GM18909 (cell line): ENCODE measurements at regions not wholly inside any gene's neighbourhood (a gene's known extent, or its start where the extent isn't known, plus 50 kb on each side); places are given as distances from the start of the nearest gene placed in this dataset.

Source experiments
- ATAC-seq: cut with Tn5 transposase; IDR thresholded peaks from one replicate; pipeline ENCODE4 v1.9.1; 2021; ENCODE audit warnings: mild to moderate bottlenecking; ENCODE audit not compliant: unreplicated experiment, poor library complexity

DNA sequence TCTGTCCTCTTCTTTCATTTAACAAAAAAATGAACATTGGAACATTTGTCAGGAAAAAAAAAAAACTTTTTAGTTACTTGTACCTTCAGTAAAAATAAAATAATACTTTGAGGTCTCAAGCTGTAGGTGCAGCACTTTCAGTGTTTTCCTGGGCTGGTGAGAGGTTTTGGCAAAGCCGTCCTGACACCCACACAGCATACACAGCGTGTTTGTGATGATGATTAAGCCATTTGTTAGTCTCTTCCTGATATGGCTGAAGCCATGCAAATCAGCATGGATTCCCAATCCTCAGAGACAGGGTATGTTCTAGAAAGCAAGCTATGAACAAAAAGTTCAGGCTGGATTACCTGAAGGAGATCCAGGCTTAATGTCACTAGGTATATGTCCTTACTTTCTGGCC is 236.8 kb downstream of the ZNF516 start:
- ATAC-seq, result no peak

DNA sequence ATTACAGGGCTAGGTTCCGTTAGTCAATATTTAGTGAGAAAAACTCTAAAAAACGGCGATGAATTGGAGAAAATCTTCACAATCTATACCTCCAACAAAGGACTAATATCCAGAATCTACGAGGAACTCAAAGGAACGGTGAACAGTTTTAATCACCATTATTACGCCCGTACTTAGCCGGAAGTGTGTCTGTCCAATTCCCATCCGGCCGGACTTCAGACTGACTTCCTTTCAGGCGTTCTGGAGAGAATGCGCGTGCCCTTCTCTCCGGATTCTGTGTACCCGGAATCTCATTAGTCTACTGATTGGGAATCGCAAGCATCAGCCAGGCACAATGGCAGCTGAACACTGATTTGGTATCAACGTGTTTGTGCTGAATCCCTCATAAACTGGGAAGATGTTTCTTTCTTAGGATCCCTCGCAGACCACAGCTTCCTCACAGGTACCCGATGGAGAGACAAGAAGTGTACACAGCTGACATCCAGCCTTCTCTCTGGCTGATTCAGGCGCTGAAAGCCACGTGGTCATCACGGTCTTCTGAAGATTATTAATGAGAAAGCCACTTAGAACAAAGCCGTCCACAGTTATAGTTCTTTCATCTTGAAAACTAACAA is 239.9 kb downstream of the ZNF516 start:
- peak; percentile 54 for ATAC-seq

- ATAC-seq, result no peak
Observed at GRCh38 chr18:76252880-76253279, 242.2 kb downstream of the ZNF516 start.

DNA sequence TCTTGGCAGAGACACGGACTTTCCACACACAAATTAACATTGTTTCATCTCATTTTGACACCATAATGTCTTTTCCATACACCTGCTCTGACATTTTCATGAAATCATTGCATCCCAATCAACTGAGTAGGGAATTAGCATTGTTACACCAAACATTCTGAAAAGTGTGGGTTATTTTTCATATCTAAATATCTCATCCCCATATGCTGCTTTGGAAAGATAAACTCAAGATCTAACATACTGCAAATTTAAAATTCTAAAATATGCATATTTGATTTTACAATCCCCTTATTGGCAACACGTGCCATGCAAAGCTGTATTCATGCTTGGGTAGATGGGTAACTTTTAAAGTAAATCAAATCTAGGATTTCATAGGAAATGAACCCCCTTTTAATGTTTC is 242.9 kb downstream of the ZNF516 start:
- no peak for ATAC-seq

DNA sequence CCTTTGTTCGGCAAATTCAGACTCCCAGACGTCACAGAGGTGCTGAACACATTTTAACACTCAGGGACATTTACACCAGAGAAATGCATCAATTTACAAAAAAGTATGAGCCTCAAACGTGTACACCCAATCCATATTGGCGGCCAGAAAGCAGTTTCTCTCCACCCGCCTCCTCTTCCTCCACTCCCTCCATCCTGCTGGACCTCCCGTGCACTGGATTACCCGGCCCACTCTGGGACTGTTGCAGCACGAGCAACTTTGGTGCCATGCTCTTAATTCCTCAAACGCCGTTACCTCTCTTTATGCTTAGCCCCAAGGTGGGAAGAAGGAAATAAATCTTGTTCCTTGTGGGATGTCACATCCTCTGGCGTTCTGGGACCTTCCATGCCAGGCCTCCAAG is 243.4 kb downstream of the ZNF516 start:
- ATAC-seq, result no peak

GRCh38 chr18:76246590-76246989 is 248.5 kb downstream of the ZNF516 start:
- no peak for ATAC-seq

- no peak for ATAC-seq
Observed at GRCh38 chr18:76234676-76235060, 260.4 kb downstream of the ZNF516 start.

GRCh38 chr18:76233876-76234675 is 261.0 kb downstream of the ZNF516 start:
- no peak for ATAC-seq

DNA sequence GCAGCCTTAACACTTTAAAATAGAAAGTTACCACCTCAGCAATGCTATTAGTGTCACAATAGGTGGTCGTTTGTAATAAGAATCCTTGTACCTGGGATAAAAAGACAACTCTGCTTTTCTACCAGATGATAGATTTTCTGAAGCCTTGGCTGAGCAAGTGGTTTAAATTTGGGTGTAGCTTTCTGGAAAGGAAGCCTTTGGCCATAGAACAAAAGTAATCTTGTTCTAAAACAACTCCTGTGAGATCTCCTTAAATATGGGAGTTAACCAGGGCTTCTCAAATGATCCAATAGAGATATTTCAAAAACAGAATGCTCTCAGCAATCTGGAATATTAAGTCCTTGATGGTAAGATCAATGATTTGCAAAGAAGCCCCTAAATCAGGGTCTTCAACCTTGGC is 261.6 kb downstream of the ZNF516 start:
- ATAC-seq, result no peak

DNA sequence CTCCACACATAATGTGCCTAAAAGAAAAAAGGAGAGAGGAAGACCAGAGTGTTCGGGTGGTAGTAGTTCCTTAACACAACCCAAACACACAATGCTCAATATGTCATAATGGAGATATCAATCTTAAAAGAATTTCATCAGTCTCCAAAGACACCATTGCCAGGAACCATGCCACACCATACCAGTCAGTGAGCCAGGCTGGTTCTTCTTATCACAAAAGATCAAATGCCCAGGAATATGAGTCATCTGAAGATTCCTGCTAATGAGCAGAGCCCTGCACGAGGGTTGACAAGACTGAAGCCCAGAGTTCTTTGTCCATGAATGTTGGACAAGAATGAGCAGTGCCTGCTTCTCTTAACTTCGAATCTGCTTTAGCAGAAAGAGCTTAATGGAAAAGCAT is 262.3 kb downstream of the ZNF516 start:
- no peak for ATAC-seq

- ATAC-seq, result no peak
Observed at GRCh38 chr18:76232010-76232409, 263.0 kb downstream of the ZNF516 start.

DNA sequence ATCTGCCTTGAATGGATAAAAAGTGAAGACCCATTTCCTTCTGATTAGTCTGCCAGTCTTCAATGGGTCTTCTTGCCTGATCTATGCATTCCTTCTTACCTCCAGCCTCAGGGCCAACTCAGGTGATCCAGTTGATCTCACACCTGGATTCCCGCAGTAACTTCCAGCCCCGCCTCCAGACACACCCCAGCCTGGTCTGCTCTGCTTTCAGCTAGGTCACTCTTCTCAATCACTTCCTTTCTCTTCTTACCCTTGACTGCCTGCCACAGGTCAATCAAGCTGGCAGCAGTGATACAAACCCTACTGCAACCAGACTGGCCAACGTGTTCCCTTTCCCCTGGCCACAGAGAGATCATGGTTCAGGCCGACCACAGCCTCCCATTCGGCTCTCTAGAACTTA is 263.6 kb downstream of the ZNF516 start:
- ATAC-seq, result no peak

GRCh38 chr18:76230791-76231190 is 264.3 kb downstream of the ZNF516 start:
- no peak for ATAC-seq

DNA sequence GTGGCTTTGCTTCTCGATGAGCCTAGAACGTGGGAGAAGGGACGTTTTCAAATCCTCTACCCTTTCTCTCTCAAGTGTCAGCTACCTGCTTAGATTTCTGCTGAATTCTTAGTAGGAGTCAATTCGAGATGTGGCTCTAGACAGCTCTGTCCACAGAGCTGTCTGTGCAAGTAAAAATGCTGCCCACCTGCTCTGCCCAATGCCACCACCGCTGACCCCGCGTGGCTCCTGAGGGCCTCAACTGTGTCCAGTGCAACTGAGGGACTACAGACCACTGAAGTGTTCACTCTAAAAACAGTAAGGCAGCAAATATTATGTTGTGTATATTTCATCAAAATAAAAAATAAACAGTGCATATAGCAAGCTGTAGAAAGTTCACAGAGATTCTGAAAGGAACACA is 266.3 kb downstream of the ZNF516 start:
- ATAC-seq, result no peak

DNA sequence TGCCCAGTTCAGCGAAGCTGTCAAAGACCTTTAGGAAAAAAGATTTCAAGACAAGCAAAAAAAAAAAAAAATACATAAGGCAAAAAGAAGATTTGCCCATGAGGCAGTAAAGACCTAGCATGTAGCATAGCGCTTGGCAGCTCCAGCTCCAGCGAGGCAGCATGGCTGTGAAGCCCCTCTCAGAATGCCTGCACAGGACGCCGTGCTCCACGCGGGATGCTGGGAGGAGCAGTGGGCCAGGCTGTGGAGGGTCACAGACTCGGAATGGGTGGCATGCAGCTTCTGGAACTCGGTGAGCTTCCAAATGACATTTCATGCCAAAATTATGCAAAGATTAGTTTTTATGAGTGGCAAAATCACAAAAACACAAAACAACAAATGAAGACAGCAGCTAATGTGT is 267.3 kb downstream of the ZNF516 start:
- no peak for ATAC-seq

DNA sequence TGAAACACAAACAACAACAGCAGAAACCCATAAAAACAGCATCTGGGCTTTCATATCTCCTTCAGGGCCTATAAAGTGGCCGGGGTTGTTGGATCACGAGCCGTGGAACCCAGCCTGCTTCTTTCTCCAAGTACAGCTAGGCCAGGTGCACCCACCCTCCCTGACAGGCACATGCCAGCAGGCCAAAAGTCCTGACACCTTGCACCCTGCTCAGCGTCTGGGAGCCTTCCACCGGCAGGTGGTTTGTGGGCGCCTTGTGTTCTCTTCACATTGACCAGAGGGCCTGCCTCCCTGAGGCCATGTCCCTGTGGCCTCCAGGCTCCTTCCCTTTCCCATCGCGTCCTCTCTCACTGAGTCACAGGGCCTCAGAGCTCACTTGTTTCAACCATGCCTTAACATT is 271.6 kb downstream of the ZNF516 start:
- ATAC-seq, result no peak

GRCh38 chr18:76219023-76219422 is 276.0 kb downstream of the ZNF516 start:
- ATAC-seq, result no peak

DNA sequence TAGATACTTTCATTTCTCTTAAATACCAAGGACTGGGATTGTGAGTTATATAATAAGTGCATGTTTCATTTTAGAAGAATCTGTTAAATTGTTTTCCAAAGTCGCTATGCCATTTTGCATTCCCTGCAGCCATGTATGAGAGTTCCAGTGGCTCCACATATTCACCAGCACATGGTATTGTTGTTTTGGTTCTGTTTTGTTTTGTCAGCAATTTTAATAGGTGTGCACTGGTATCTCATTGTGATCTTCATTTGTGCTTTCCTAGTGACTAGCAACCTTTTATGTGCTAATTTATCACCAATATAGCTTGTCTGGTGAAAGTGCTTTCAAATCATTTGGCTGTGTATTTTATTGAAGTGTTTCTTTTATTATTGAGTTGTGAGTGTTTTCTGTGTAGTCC is 278.9 kb downstream of the ZNF516 start:
- no peak for ATAC-seq

DNA sequence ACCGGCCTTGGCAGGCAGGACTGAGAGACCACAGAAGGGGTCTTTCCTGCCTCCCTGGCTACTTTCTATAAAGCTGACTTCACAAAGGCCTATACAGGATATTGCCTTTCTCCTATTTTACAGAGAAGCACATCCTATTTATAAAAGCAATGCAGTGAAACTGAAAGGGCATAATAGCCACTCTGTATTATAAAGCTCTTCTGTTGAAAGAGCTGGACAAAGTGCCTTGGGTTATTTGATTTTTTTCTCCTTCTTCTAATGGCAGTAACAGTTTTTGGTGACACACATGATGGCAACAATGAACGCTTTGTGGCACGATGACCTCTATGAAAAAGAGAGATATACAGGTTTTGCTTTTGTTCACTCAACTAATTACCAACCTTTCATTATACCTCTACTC is 281.1 kb downstream of the ZNF516 start:
- ATAC-seq, result no peak

DNA sequence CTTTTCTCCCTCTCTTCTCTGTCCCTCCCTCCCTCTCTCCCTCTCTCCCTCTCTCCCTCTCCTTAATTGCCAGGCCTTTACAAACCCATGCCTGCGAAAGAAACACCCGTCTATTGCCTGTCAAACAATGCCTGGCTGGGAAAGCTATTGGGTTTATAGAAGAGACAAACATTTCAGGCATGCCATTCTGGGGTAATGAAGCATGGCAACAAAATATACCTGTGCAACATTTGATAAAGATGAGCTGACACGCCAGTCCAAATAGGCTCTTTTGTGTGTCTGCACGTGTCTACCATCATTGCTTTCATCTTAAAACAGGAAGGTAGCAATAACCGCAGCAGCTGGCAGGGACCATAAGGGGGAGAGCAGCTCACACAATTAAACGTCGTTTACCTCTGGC is 282.1 kb downstream of the ZNF516 start:
- ATAC-seq, result no peak

GRCh38 chr18:76209597-76209996 is 285.4 kb downstream of the ZNF516 start:
- no peak for ATAC-seq

- ATAC-seq, result no peak
Observed at GRCh38 chr18:76208678-76209306, 286.2 kb downstream of the ZNF516 start.
